HG03439 (cell line): ENCODE measurements at regions not wholly inside any gene's neighbourhood (a gene's known extent, or its start where the extent isn't known, plus 50 kb on each side); places are given as distances from the start of the nearest gene placed in this dataset.

Experiments
- ATAC-seq: cut with Tn5 transposase; IDR thresholded peaks from one replicate; pipeline ENCODE4 v1.9.1; 2021; ENCODE audit warnings: mild to moderate bottlenecking, moderate library complexity; ENCODE audit not compliant: unreplicated experiment

DNA sequence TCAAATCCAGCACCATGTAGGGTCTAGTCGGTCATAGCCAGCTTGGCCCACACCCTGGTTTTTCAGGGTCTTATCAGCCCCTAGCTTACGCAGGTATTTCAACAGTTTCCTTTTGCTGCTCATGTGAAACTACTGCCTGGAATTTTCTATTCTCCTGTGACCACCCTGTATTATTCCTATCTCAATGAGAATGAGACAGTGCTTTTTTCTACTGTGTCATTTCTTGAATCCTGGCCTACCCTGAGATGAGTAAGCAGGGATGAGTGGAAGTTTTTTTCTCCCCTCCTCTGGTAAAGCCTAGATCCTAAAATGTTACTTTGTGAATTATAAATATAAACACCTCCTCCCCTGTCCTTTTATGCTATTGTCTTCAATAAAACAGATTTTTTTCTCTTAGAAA lies 62.7 kb upstream of the ARID2 start:
- ATAC-seq: no peak

DNA sequence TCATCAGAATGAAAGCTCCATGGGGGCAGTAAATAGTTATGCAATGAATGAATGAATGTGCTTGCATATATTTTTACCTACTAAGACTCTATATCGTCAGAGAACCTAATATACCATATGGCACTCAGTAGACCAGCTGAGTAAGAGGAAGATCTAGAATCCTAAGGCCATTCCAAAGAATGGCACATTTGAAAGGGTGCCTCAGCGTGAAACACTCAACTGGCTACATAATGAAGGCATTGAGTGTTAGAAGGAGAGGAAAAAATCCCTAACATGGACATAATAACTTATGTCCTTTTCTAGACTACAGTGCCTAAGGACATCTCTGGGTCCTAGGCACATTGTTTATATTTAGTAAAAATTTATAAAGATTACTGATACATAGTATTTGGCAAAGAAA lies 61.7 kb upstream of the ARID2 start:
- no peak for ATAC-seq

DNA sequence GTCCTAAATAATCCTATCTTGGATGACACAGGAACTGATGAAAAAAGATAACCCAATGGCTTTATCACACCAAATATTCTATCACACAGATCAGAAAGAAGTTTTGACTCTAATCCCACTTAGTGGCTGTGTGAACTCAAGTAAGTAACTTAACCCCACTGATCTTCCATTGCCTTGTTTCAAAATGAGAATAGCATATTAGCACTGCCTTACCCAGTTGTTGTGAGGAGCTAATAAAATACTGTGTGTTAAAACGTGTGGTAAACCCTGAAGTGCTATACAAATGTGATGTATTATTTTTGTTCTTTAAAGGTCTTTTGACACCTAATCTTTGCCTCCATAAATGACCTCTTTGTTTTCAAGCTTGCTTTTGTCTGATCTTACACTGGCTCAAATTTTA lies 60.9 kb upstream of the ARID2 start:
- ATAC-seq: peak; percentile 6

DNA sequence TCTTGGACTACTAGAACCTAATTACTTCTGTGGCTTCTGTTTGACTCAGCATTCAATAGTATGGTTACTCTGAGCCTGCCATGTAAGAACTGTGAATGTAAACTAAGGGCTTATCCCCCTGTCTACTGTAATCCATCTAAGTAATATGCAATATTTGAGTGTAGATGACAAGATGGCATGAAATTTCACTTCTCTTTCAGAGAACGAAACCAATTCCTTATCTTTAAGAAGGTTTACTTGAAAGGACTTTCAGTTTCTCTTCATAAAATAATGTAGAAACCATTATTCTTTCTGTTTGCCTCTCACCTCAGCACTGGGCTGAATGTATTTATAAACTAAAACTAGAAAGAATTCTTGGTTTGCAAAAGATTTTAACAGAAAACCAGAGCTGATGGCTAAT lies 60.4 kb upstream of the ARID2 start:
- ATAC-seq: peak; percentile 89

DNA sequence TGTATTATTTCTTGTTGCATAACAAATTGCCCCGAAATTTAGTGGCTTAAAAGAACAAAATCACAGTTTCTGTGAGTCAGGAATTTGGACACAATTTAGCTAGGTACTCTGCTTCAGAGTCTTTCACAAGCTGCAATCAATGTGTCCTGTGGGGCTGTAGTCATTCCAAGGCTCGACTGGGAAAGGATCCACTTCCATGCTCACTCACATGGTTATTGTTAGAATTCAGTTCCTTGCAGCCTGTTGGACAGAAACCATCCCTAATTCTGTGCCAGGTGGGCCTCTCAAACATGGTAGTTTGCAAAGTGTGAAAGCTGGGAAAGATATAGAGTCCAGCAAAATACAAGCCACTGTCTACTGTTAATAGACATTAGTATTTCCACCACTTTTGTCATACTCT lies 59.7 kb upstream of the ARID2 start:
- ATAC-seq: no peak

DNA sequence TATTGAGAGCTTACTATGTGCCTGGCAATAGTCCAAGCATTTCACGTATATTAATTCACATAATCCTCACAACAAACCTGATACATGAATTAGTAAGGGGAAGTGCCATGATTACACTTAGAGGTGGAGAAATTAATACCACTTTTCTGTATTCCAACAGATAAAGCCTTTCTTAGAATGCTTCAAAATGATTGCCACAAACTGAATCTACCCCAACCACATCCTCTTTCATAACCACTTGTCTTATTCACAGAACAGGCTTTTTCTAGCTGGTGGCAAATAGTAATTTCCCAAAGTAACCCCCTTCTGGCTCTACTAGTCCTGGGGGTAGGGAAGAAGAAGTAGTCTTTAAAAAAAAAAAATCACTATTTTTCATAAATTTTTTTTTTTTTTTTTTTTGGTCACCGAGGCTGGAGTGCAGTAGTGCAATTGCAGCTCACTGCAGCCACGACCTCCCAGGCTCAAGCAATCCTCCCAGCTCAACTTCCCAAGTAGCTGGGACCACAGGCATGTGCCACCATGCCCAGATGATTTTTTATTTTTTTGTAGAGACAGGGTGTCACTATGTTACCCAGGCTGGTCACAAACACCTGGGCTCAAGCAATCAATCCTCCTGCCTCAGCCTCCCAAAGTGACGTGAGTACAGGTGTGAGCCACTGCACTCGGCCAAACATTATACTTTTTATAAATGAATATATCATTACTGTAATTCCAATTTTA lies 59.0 kb upstream of the ARID2 start:
- ATAC-seq: peak; percentile 32

DNA sequence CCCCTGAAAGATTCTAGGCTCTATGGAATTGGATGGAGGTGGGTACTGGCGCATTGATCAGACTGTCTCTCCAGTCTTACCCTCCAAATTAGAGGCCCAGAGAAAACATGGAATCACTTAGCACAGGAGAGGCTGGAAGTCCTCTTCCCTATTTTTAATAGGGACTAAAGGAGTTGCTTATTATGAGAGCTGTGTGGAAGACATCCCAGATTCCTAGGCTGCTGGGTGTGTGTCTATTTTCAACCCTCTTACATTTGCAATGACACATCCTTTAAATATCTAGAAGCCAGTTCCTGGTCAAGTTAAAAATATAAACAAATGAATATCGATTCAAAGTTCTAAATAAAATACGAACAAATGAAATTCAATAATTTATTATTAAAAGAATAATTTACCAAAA lies 58.3 kb upstream of the ARID2 start:
- no peak for ATAC-seq

DNA sequence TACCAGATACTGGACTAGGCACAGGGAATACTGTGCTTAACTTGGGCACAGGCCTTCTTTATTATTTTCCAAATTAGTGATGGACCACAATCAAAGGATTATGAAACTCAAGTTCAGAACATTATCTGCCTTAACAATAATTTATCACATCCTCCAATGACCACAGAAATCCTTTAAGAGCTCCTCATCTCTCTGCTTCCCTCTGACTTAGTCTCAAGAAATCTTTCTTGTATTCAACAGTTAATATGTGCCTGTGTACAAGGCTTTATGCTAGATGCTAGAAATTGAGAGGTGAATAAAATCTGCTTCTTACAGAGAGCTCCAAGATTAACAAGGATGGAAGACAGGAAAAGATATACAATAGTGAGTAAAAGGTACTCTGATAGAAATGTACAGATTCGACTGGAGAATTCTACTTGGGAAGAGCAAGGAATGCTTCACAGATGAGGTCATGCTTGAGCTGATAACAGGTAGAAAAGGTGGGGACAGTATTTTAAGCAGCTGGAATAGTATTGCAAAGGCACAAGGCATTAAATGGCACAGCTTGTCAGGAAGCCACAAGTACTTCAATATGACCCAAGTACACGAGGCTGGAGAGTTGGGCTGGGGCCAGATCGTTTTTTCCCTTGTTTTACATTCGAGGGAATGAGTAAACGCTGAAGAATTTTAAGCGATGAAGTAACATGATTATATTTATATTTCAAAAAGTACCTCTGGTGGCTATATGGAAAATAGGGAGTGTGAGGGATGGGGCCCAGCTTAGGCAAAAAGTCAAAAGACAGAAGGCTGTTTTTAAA lies 55.1 kb upstream of the ARID2 start:
- no peak for ATAC-seq

DNA sequence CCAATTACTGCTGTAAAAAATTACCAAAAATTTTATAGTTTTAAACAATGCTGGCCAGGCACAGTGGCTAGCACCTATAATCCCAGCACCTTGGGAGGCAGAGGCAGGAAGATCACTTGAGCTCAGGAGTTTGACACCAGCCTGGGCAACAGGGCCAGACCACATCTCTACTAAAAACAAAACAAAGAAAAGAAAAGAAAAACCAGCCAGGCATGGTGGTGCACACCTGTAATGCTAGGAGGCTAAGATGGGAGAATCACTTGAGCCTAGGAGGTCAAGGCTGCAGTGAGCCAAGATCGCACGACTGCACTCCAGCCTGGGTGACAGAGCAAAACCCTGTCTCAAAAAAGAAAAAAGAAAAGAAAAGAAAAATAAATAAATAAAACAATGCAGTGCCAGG lies 54.0 kb upstream of the ARID2 start:
- ATAC-seq: no peak
